ENCODE measurements at regions not wholly inside any gene's neighbourhood (a gene's known extent, or its start where the extent isn't known, plus 50 kb on each side); places are given as distances from the start of the nearest gene placed in this dataset.

- DNase-seq (ENCODE audit: low read depth): no peak
- TF ChIP-seq, protein P1, sequence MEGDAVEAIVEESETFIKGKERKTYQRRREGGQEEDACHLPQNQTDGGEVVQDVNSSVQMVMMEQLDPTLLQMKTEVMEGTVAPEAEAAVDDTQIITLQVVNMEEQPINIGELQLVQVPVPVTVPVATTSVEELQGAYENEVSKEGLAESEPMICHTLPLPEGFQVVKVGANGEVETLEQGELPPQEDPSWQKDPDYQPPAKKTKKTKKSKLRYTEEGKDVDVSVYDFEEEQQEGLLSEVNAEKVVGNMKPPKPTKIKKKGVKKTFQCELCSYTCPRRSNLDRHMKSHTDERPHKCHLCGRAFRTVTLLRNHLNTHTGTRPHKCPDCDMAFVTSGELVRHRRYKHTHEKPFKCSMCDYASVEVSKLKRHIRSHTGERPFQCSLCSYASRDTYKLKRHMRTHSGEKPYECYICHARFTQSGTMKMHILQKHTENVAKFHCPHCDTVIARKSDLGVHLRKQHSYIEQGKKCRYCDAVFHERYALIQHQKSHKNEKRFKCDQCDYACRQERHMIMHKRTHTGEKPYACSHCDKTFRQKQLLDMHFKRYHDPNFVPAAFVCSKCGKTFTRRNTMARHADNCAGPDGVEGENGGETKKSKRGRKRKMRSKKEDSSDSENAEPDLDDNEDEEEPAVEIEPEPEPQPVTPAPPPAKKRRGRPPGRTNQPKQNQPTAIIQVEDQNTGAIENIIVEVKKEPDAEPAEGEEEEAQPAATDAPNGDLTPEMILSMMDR (IDR thresholded peaks at IDR 0.05; ENCODE audit: low read depth, low read length, missing control alignments): peak; percentile 64
- no peak overlapping the region for H3K4me3 ChIP-seq (ENCODE audit: low read depth, low read length)
Measured at GRCh38 chr7:106166651-106167342, 54.7 kb upstream of the SYPL1 start.

DNA sequence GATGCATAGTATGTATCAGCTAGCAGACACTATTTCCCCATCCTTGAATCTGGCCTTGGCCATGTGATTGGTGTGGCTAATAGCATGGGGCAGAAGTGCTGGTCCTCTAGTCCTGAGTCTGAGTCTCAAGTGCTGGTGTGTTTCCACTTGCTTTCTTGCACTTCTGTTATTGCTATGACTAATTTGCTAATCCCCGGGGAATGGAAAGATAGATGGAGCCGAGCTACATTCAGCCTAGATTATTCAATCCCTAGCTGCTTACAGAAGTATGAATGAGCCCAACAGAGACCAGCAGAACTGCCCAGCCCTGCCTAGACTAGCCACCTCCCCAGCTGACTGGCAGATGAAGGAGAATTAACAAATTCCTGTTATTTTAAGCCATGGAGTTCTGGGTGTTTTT, 53.2 kb upstream of the SYPL1 start:
- H3K4me3 ChIP-seq (ENCODE audit: low read depth, low read length): no peak overlapping the region
- TF ChIP-seq, protein P1 (IDR thresholded peaks at IDR 0.05; ENCODE audit: low read depth, low read length, missing control alignments): no peak
- DNase-seq (ENCODE audit: low read depth): no peak

DNA sequence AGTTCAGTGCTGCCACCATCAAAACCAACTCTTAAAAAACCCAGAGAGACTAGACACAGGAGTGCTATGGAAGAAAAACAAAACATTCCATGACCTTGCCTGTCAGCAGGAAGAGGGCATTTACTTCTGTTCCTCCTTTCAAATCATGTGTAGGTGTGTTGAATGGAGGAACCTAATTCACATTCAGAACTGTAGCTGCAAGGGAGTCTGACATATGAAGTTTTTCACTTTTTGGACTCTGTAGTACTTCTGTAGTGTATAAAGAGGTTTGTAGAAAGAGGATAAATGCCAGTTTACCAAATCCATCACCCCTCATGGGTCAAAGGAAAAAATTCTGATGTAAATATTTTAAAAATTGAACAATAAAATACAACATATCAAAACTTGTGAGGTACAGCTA, 51.1 kb upstream of the SYPL1 start:
- no peak for DNase-seq (ENCODE audit: low read depth)
- H3K4me3 ChIP-seq (ENCODE audit: low read depth, low read length): no peak overlapping the region
- TF ChIP-seq, protein P1 (IDR thresholded peaks at IDR 0.05; ENCODE audit: low read depth, low read length, missing control alignments): no peak
